ENCODE measurements at regions not wholly inside any gene's neighbourhood (a gene's known extent, or its start where the extent isn't known, plus 50 kb on each side); places are given as distances from the start of the nearest gene placed in this dataset.

DNA sequence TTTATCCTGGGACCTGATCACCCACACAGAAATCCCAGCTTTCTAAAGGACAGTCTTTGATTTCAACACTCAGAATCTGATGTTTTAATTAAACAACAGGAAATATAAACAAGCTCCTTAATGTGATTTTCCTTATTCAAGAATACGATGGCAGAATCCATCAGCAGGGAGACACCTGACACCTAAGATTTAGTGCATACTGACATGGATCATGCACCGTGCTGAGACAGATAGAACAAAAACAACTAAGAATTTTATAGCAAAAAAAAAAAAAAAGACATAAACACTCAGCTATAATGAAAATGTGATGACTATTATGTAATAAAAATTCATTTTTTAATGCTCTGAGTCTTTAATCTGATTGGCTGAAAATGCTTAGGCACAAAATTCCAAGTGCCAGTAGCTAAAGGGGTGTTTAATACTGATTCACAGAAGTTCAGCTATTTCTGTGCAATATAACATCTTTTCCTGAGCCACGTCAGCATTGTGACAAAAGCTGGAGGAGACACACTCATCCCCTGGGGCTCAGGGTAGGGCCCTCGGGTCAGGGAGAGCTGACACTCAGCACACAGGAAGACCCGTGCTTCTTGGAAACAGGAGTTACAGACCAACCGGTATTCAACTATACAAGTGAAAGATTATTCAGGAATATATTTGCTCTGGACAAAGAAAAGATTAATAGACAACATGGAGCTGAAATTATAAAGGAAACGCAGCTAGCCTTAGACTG lies 247.4 kb downstream of the FBXO15 start:
- H3K9me3 Mint-ChIP-seq: no peaks in the 10 kb centered on the region
- Histone ChIP-seq H3K4me3 (no peak overlapping the region), H3K79me2 (replicated peaks; ENCODE audit: insufficient read depth) (no peaks in the 10 kb centered on the region), H3K27me3 (ENCODE audit: insufficient read depth) (no peaks in the 10 kb centered on the region), H3K4me2 (no peak overlapping the region), H2AFZ (peak overlapping the region; percentile 73; the same call in 1 of the 2 replicates), H3F3A (replicated peaks; ENCODE audit: low read depth) (no peaks in the 10 kb centered on the region), H3K4me1 (ENCODE audit: insufficient read depth) (peaks cover 12% of the 10 kb centered on the region), H3K27ac (ENCODE audit: low read depth) (no peak overlapping the region), H3K9me2 (ENCODE audit: insufficient read depth) (no peaks in the 10 kb centered on the region), H4K20me1 (replicated peaks; ENCODE audit: insufficient read depth) (no peaks in the 10 kb centered on the region), H3K36me3 (ENCODE audit: insufficient read depth) (no peaks in the 10 kb centered on the region)
- no peak overlapping the region for H3K27ac Mint-ChIP-seq
- H3K27me3 Mint-ChIP-seq (ENCODE audit: insufficient read depth, low read depth, poor library complexity): peaks cover 7% of the 10 kb centered on the region
- no peaks in the 10 kb centered on the region for H3K36me3 Mint-ChIP-seq (ENCODE audit: low read depth)
- peaks cover 17% of the 10 kb centered on the region; the same call in 2 of the 3 replicates for H3K4me1 Mint-ChIP-seq
- TF ChIP-seq JUNB (IDR thresholded peaks at IDR 0.05; ENCODE audit: unreplicated experiment): no peak
- TF ChIP-seq NANOG (IDR thresholded peaks at IDR 0.05; ENCODE audit: borderline replicate concordance): no peak
- TF ChIP-seq STAT1 (IDR thresholded peaks at IDR 0.05; ENCODE audit: unreplicated experiment): no peak
- no peak for TF ChIP-seq ZNF331 (CRISPR knock-in tag; IDR thresholded peaks at IDR 0.05; ENCODE audit: low read depth)
- TF ChIP-seq REST (IDR thresholded peaks at IDR 0.05; ENCODE audit: unreplicated experiment): no peak
- TF ChIP-seq CREB1 (CRISPR knock-in tag; IDR thresholded peaks at IDR 0.05; ENCODE audit: low read depth): no peak
- no peak for TF ChIP-seq ETS1 (IDR thresholded peaks at IDR 0.05)
- TF ChIP-seq, protein P1, sequence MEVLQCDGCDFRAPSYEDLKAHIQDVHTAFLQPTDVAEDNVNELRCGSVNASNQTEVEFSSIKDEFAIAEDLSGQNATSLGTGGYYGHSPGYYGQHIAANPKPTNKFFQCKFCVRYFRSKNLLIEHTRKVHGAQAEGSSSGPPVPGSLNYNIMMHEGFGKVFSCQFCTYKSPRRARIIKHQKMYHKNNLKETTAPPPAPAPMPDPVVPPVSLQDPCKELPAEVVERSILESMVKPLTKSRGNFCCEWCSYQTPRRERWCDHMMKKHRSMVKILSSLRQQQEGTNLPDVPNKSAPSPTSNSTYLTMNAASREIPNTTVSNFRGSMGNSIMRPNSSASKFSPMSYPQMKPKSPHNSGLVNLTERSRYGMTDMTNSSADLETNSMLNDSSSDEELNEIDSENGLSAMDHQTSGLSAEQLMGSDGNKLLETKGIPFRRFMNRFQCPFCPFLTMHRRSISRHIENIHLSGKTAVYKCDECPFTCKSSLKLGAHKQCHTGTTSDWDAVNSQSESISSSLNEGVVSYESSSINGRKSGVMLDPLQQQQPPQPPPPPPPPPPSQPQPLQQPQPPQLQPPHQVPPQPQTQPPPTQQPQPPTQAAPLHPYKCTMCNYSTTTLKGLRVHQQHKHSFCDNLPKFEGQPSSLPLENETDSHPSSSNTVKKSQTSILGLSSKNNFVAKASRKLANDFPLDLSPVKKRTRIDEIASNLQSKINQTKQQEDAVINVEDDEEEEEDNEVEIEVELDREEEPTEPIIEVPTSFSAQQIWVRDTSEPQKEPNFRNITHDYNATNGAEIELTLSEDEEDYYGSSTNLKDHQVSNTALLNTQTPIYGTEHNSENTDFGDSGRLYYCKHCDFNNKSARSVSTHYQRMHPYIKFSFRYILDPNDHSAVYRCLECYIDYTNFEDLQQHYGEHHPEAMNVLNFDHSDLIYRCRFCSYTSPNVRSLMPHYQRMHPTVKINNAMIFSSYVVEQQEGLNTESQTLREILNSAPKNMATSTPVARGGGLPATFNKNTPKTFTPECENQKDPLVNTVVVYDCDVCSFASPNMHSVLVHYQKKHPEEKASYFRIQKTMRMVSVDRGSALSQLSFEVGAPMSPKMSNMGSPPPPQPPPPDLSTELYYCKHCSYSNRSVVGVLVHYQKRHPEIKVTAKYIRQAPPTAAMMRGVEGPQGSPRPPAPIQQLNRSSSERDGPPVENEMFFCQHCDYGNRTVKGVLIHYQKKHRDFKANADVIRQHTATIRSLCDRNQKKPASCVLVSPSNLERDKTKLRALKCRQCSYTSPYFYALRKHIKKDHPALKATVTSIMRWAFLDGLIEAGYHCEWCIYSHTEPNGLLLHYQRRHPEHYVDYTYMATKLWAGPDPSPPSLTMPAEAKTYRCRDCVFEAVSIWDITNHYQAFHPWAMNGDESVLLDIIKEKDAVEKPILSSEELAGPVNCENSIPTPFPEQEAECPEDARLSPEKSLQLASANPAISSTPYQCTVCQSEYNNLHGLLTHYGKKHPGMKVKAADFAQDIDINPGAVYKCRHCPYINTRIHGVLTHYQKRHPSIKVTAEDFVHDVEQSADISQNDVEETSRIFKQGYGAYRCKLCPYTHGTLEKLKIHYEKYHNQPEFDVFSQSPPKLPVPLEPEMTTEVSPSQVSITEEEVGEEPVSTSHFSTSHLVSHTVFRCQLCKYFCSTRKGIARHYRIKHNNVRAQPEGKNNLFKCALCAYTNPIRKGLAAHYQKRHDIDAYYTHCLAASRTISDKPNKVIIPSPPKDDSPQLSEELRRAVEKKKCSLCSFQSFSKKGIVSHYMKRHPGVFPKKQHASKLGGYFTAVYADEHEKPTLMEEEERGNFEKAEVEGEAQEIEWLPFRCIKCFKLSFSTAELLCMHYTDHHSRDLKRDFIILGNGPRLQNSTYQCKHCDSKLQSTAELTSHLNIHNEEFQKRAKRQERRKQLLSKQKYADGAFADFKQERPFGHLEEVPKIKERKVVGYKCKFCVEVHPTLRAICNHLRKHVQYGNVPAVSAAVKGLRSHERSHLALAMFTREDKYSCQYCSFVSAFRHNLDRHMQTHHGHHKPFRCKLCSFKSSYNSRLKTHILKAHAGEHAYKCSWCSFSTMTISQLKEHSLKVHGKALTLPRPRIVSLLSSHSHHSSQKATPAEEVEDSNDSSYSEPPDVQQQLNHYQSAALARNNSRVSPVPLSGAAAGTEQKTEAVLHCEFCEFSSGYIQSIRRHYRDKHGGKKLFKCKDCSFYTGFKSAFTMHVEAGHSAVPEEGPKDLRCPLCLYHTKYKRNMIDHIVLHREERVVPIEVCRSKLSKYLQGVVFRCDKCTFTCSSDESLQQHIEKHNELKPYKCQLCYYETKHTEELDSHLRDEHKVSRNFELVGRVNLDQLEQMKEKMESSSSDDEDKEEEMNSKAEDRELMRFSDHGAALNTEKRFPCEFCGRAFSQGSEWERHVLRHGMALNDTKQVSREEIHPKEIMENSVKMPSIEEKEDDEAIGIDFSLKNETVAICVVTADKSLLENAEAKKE (CRISPR knock-in tag; IDR thresholded peaks at IDR 0.05): no peak
- TF ChIP-seq EZH2phosphoT487 (IDR thresholded peaks at IDR 0.05; ENCODE audit: unreplicated experiment): no peak
- no peak for TF ChIP-seq EZH2 (IDR thresholded peaks at IDR 0.05; ENCODE audit: low read depth, unreplicated experiment)
- no peak for TF ChIP-seq CTCF (conservative IDR thresholded peaks at IDR 0.05; ENCODE audit: low read depth in 2 of 2)
- TF ChIP-seq ZNF114 (CRISPR knock-in tag; IDR thresholded peaks at IDR 0.05): no peak
- TF ChIP-seq POLR2AphosphoS5 (IDR thresholded peaks at IDR 0.05; ENCODE audit: low read depth): no peak
- no peak for DNase-seq (ENCODE audit: low spot score)
- H3K4me3 Mint-ChIP-seq: no peak overlapping the region
- ATAC-seq: no peak

All from GM23338 (cell line).